GM18505 (cell line): ENCODE measurements at regions not wholly inside any gene's neighbourhood (a gene's known extent, or its start where the extent isn't known, plus 50 kb on each side); places are given as distances from the start of the nearest gene placed in this dataset.

Experiments
- ATAC-seq: cut with Tn5 transposase; IDR thresholded peaks from one replicate; pipeline ENCODE4 v1.9.1; 2021; ENCODE audit not compliant: unreplicated experiment
- POLR2A ChIP-seq: IDR thresholded peaks from 4 replicates; pipeline ENCODE4 v1.6.1; 2011; ENCODE audit warnings: borderline replicate concordance; ENCODE audit not compliant: insufficient read depth, insufficient read length; ENCODE audit errors: extremely low read depth

- TF ChIP-seq POLR2A, result no peak
- no peak for ATAC-seq
These were observed 1033.8 kb downstream of the PLA2G4A start for GRCh38 chr1:187862506-187862905.

DNA sequence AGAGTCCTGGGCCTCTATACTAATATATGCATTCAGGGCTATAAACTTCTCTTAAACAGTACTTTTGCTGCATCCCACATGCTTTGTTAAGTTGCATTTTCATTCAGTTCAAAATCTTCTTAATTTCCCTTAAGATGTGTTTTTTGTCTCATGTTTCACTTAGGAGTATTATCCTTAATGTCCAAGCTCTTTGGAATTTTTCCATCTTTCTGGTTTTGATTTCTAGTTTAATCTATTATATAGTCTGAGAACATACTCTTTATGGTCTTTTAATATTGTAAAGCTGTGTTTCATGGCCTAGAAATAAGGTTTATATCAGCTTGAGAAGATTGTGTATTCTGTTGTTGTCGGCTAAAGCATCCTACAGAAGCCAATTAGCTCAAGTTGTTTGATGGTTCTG is 1041.8 kb downstream of the PLA2G4A start:
- no peak for ATAC-seq
- TF ChIP-seq POLR2A, result no peak

DNA sequence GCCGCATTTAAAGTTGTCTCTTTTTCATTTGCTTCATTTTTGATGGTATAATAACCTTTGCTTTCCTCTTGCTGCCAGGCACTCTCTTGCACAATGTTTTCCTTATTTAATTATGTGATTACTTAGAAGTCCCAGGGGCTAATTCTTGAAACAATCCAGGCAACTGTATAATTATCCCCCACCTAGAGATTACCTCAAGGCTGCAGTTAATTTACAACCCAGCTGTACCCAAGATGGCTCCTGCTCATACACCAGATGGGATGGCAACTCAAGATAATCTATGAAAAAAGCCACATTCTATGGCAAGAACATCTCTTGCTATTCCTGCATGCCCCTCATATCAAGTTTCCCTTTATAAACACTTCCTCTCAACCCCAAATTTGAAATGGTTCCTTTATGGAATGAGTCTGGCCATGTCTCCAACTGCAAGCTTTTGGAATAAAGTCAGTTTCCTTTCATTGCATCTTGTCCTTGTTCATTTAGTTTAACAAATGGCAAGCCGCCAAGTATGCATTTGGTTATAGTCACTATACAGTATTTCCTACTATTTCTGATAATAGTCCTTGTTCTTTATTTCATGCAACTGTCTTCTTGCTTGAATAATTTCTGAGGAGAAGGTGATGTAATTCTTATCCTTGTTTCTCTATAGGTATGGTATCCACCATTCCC is 1042.6 kb downstream of the PLA2G4A start:
- no peak for TF ChIP-seq POLR2A
- no peak for ATAC-seq

- TF ChIP-seq POLR2A, result no peak
These were observed 1043.8 kb downstream of the PLA2G4A start for GRCh38 chr1:187872550-187872949.

DNA sequence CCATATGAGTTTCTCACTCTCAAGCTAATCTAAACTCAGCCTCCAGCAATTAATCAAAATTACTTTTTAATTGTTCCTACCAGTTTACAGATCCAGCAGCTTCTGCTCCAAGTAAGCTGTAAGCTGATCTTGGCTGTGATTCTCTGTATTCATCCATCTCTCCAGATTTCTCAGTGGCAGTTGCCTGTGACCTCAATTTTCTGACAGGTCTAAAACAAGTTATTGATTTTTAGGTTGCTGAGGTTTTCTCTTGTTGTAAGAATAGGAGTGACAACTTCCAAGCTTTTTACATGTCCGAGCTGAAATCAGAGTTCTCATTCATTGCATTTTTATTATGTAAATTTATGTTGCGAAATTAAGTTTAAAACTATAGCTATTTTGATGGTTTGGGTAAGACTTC is 1044.4 kb downstream of the PLA2G4A start:
- no peak for TF ChIP-seq POLR2A
- no peak for ATAC-seq

More at GRCh38 chr1:187872550-187872949, 1043.8 kb downstream of the PLA2G4A start:
- no peak for ATAC-seq

DNA sequence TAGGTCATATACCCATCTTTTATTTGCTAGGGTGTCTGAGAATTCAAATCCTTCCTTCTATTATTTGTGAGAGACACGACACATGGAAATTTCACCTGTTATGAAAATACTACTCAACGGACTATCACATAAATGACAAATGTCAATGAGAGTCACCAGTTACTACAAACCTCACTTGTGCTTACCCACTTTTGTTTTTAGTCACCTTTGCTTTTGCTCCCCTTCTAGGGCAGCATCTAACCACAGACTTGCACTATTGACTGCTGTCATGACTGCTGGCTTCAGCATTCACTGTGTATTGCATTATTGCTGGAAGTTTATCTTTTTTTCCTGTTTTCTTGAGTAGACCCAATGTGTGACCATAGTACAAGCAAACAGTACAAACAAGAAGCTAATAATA is 1048.0 kb downstream of the PLA2G4A start:
- no peak for TF ChIP-seq POLR2A
- no peak for ATAC-seq

GRCh38 chr1:187877220-187877619 is 1048.5 kb downstream of the PLA2G4A start:
- no peak for ATAC-seq
- no peak for TF ChIP-seq POLR2A

- TF ChIP-seq POLR2A, result no peak
- ATAC-seq, result no peak
These were observed 1050.1 kb downstream of the PLA2G4A start for GRCh38 chr1:187878883-187879282.

GRCh38 chr1:187883356-187883755 is 1054.6 kb downstream of the PLA2G4A start:
- no peak for ATAC-seq
- TF ChIP-seq POLR2A, result no peak

DNA sequence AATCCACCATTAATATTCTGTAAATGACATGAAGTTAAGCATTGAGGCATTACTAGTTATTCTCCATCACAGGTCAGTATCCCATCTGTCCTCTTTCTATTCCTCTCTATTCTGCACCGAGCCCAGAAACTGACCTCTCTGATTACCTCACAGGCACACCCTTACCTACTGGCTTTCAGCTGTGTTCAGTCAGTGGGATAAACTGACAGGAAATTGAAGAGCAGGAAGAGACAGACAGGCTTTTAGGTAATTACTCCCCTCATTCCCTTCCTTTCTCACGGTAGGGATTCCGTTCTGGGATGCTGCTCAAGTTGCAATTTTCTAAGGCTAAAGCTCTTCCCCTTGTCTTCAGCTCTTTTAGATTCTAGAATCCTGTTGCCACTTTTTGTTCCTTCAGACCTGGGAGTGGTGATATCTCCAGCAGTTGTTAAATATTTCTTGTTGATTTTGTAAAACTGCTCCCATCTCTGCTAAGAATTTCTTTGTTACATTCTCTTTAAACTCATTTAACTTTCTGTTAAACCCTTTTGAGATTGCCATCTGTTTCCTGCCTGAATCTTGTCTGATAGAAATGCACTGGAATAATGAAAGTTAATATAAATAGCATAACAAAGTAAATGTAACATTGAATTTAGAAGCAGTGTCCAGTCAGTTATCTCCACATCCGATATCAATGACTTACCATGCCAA is 1063.4 kb downstream of the PLA2G4A start:
- TF ChIP-seq POLR2A, result no peak
- no peak for ATAC-seq

DNA sequence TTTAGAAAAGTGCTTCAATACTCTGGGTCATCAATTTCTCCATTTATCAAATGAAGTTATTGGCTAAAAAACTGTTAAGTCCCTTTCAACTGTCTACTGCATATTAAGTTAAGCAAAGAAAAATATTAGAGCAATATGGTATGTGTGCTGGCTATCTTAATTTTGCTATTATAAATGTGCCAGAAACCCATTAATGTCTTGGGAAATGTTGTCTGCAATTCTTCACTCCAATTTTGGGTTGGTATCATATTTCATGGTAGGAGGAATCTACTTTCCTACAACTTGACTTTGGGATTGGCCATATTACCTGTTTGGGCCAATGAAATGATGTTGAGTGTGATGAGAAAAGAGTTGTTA is 1063.9 kb downstream of the PLA2G4A start:
- no peak for ATAC-seq
- no peak for TF ChIP-seq POLR2A

GRCh38 chr1:187893471-187893870 is 1064.7 kb downstream of the PLA2G4A start:
- no peak for TF ChIP-seq POLR2A
- no peak for ATAC-seq

- ATAC-seq, result no peak
- TF ChIP-seq POLR2A, result no peak
These were observed 1065.6 kb downstream of the PLA2G4A start for GRCh38 chr1:187894349-187894748.

GRCh38 chr1:187903223-187903622 is 1074.5 kb downstream of the PLA2G4A start:
- TF ChIP-seq POLR2A, result no peak
- ATAC-seq, result no peak
